HG03378 (cell line): ENCODE measurements at regions not wholly inside any gene's neighbourhood (a gene's known extent, or its start where the extent isn't known, plus 50 kb on each side); places are given as distances from the start of the nearest gene placed in this dataset.
"Not testable (repeated sequence)": the region's sequence is repeated elsewhere in the genome, so short reads cannot be mapped to it uniquely, and the experiment has no call there.

Experiments
- ATAC-seq: cut with Tn5 transposase; IDR thresholded peaks from one replicate; pipeline ENCODE4 v1.9.1; 2021; ENCODE audit warnings: mild to moderate bottlenecking, moderate library complexity; ENCODE audit not compliant: unreplicated experiment

GRCh38 chr2:78779761-78780160 lies 245.7 kb upstream of the REG3G start:
- no peak for ATAC-seq

DNA sequence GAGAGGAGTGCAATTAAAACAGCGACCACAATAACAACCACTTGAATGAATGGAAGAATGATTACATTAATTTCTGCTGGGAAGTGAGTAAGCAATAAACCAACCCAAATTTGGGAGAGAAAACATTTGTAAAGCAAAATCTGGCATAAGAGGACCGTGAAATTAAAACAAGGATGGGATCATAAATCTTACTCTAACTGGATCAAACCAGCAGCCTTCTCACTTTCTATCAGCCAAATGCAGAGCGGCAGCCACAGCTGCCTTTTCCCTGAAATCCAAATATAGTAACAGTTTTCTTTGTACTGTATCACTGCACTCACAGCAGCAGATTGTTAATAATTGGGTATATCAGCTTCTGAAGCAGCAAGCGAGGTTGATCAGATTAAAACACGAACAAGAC lies 245.2 kb upstream of the REG3G start:
- no peak for ATAC-seq

- ATAC-seq = no peak
These were observed 244.5 kb upstream of the REG3G start for GRCh38 chr2:78780864-78781583.

DNA sequence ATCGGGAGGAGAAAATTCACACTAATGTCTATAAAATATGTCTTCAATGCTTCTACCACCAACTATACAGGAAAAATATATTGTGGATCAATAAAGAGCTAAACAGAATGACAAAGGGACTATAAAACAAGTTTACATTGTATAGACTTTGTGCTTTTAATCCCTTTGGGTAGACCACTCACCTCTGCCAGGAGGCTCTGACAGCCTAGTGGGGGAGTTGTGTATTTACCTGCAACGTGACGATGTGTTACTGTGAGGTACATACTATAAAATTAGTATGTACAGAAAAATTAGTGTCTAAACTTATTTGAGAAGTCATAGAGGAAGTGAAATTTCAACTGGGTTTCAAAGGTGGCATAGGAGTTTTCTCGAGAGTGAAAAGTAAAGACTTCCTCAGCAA lies 243.3 kb upstream of the REG3G start:
- ATAC-seq = no peak

DNA sequence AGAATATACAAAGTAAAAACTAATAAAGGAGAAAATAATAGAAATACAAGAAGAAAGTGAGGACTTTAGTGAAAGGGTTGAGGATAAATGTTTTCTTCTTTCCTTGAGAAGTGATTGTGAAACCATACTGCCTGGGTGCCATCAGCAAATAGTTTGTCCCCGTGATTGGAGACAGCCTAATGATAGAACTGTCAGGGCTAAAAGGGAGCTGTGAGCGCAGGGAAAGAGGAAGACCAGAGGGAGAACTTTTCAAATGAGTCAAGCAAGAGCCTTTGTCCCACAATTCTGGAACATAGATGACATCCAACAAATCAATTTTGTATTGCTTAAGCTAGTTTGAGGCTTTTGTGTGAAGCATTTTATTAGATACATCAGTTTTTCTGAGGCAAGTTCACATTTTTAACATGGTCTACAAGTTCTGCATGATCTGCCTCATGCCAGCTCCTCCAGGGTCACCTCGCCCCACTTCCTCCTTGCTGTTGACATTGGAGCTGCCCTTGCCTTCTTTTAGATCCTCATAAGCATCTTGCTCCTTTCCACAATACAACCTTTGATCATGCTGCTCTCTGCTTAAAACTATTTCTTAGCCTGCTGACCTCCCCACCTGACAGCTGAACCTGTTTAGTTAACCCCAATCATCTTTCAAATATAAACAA lies 213.4 kb upstream of the REG3G start:
- no peak for ATAC-seq

DNA sequence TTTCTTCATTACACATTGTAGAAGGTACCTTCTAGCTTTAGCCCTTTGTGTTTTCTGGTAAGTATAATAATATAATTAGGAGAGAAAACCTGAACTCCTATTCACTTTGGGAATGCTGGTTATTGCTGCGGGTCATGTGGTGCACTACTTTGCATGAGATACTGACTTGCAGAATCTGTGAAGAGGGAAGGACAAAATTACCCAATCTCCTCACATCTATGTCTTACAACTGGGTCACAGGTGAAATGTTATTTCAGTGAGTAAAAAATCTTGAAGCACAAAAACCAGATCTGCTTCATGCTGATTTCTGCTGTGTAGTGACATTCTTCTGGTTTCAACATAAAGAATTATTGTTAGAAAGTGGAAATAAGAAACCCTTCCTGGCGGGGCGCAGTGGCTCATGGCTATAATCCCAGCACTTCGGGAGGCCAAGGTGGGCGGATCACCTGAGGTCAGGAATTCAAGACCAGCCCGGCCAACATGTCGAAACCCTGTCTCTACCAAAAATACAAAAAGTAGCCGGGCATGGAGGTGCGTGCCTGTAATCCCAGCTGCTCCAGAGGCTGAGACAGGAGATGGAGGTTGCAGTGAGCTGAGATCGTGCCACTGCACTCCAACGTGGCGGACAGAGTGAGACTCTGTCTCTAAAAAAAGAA lies 211.0 kb upstream of the REG3G start:
- ATAC-seq = no peak

- no peak for ATAC-seq
These were observed 208.1 kb upstream of the REG3G start for GRCh38 chr2:78817430-78817829.

DNA sequence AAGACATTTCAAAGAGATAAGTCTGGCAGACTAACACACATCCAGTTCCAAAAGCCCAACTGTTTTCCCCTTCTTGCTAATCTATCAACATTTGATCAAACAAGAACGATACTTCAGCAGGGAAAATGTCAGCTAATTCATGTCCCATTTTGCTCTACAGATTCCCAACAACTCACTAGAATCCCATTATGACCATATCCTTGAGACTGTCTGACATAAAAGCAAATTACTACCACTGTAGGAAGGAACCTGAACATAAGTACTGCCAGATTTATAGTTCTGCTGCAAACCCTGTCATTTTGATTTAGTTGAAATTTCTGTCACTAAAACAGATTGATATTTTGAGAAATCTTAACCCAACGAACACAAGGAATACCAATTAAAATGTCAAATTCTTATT lies 193.0 kb upstream of the REG3G start:
- no peak for ATAC-seq

GRCh38 chr2:78839259-78839658 lies 186.2 kb upstream of the REG3G start:
- no peak for ATAC-seq

DNA sequence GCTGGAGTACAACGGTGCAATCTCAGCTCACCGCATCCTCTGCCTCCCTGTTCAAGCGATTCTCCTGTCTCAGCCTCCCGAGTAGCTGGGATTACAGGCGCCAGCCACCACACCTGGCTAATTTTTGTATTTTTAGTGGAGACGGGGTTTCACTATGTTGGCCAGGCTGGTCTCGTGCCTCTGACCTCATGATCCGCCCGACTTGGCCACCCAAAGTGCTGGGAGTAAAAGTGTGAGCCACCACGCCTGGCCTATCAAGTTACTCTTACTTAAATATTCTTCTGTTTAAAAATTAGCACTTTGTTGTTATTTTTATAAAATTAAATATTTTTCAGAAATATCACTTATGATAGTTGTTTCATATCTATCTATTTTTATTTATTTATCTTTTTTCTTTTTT lies 185.2 kb upstream of the REG3G start:
- not testable (repeated sequence) for ATAC-seq

DNA sequence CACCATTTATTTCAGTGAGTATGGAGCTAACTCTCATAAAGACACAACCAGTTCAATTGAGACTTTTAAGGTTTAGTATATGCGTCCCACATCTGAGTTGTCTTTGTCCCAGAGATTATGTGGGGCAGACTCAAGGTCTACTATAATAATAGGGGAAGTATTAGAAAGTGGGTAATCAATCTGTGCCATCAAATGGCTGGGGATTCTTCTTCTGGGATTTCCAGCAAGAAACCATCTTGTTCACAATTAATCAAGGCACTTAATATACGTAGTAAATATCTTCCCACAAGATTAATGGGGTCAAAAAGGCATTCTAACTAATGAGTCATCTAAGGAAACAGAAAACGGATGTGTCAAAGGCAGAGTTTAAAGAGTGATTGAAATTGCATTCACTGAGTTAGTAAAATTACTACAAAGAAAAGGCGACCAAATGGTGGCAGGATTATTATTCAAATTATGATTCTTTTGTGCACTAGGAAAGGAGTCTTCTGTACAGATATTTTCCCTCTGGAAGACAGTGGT lies 179.8 kb upstream of the REG3G start:
- no peak for ATAC-seq

GRCh38 chr2:78861546-78861945 lies 164.0 kb upstream of the REG3G start:
- ATAC-seq = no peak

GRCh38 chr2:78864205-78864604 lies 161.3 kb upstream of the REG3G start:
- no peak for ATAC-seq

DNA sequence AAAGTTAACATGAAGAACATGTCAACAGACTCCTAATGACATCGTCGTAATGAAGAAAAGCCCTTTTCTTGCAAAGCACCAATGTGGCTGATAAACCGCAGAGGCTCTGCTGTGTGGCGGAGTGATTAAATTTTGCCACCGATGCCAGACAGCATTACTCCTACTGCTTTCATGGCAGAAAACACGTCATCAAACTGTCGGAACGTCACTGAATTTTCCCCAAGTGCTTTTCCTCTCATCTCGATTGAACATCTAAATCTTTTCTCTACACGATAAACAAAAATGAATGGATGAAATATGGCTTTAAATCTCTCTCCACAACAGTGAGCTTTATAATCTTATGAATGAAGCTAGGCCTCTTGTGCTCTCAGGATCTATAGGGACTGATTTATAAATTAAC lies 159.8 kb upstream of the REG3G start:
- no peak for ATAC-seq

DNA sequence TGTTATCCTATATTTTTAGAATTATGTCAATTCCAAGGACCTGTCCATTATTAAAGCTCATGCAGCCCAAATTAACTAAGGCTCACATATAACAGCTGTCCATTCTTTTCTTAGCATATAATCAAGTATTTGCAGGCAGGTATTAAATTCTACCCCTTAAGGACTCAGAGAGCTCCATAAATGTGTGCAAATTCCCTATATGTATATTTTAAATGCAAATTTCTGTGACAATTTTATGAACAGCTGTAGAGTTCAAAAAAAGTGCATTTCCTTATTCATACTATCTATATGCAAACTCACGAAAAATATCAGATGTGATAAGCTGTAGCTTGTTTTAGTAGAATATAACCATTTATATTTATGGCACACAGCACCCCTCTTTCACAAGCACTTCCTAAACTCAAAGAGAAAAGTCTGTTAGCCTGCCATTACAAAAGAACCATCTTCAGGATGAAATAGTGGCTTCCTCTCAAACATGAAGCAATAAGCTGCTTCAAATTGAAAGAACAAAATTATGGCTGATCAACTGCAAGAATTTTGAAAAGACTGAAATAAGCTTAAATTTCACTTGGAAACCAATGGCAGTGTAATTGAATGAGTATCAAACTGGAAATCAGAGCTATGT lies 155.0 kb upstream of the REG3G start:
- ATAC-seq = no peak

DNA sequence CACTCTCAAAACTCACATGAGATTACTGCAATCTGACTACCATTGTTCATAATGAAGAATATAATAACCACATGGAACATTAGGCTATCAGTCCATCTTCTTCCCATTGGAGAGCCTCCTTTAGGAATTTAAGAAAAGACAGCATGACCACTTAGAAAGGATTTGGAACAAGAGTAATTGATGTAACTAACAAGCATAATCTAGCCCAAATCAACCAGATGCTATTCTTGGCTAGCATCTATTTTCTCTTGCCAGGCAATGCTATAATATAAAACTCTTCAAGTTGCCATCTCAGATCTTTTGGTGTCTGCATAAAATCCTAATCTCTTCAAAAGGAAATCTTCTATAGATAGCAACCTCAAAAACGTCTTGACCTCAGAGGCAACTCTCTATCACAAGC lies 152.0 kb upstream of the REG3G start:
- ATAC-seq = no peak

DNA sequence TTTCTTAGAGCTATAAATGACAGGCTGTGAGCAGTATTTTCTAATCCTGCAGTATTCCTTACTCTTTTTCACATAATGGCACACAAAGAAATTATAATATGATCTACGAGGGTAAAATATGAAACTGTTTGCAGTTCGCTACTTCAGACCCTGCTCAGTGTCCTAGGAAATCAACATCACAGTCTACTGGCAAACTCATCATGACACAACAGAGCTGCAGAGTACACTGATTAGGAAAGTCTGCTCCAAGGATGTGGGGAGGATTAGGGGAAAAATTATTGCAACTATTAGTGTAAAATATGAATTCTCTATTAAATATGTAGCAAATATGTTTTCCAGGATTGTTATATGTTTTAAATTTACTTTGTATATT lies 149.2 kb upstream of the REG3G start:
- ATAC-seq = no peak

DNA sequence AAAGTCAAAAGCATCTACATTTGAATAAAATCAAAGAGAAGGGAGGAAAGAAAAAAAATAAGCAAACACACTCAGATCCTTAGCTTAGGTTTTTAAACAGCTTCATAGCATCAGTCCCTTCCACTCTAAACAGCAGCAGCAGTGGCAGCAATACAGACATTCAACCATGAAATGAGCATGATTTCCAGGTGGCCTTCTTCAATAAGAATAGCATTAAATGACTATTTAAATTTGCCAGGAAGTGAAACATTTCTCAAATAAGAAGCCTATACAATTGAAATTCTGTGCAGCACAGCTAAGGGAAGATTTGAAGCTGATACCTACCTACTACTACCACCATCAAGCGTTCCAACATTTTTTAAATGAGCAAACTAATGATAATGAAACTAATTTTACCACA lies 138.1 kb upstream of the REG3G start:
- no peak for ATAC-seq

GRCh38 chr2:78890935-78891334 lies 134.6 kb upstream of the REG3G start:
- no peak for ATAC-seq

DNA sequence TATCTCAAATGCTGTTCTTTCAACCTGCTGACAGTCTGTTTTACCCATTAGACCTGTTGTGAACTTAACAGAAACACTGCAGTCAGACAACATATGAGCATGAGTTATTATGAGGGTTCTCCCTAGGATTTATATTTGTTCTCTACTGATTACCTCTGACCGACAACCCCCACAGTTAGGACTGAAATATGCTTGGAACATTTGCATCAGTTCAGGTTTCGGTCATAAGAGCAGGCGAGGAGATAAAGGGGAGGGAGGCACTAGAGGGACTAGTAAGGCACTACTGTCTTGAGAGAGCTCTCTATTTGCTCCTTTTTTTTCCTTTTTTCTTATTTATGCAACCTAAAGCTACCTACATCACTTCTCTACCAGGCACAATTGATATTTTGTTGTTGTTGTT lies 133.2 kb upstream of the REG3G start:
- ATAC-seq = no peak

GRCh38 chr2:78895022-78895421 lies 130.5 kb upstream of the REG3G start:
- no peak for ATAC-seq

DNA sequence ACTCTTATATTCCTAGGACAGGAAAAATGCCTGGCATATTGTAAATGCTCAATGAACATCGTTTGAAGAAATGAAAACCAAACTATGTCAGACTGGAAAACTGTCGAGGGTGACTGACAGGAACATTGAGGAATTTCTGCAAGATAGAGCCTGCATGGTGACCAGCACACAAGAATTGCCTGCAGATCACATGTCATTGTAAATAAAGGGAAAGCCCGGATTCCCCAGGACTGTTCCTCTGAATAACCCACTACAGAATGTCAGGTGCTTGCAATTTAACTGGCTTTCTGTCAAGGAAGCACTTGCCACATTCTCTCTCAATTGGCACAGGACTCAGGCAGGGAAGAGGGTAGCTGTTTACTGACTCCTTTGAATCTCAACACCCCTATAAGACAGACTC lies 129.0 kb upstream of the REG3G start:
- no peak for ATAC-seq
